HepG2 (cell line): ENCODE measurements at regions not wholly inside any gene's neighbourhood (a gene's known extent, or its start where the extent isn't known, plus 50 kb on each side); places are given as distances from the start of the nearest gene placed in this dataset.

Experiments
- ATAC-seq: fragments of 200-7000 bp; cut with Tn5 transposase; 3 replicates; pipeline ENCODE4 v1.9.1; 2020; ENCODE audit warnings: mild to moderate bottlenecking, moderate library complexity
- BruUV-seq: library from RNA; stranded (reverse); fragments of 400-500 nt; replicated peaks from 2 replicates; lab custom pipeline; 2021; lab: Mats Ljungman, UMichigan
- CTCF ChIA-PET: fragments of 300-600 bp; formaldehyde crosslinking; extraction: SDS; loops from one replicate; lab custom pipeline; 2021; ENCODE audit warnings: low total read pairs, inconsistent platforms, low intra/inter-chr PET ratio; lab: Yijun Ruan, JAX
- POLR2A ChIA-PET: fragments of 350-600 bp; sonication (Branson Sonifier 250); formaldehyde crosslinking; loops from one replicate; lab custom pipeline; 2020; ENCODE audit warnings: antibody characterized with exemption, inconsistent platforms; lab: Yijun Ruan, JAX
- DNase-seq: peaks from one replicate; pipeline ENCODE4 v3.0.0-alpha.2; 2015; ENCODE audit warnings: low spot score
- FAIRE-seq: peaks from 3 replicates; lab custom pipeline; 2011; peaks lifted over from hg19 to GRCh38; lab: Jason Lieb, UNC
- H2AFZ ChIP-seq: one replicate; pipeline ENCODE4 v1.6.1; 2011; ENCODE audit warnings: low read length, inconsistent platforms
- H3K27ac ChIP-seq: fragments of 300-600 bp; 3 replicates; pipeline ENCODE4 v1.8.0; 2011; ENCODE audit warnings: mixed run types, mild to moderate bottlenecking, mixed read lengths, low read length, inconsistent platforms; ENCODE audit not compliant: insufficient read depth; ENCODE audit errors: extremely low read length
- H3K27me3 ChIP-seq, 2 experiments: fragments of 200-600 bp in 1 of 2; 2 replicates in 1 of 2; 3 replicates in 1 of 2; pipeline versions ENCODE4 v1.6.0 to v1.8.0; 2011; ENCODE audit warnings: low read length in 2 of 2, mild to moderate bottlenecking in 2 of 2, moderate library complexity in 2 of 2, inconsistent platforms in 1 of 2; ENCODE audit not compliant: insufficient read depth in 2 of 2, control insufficient read depth in 1 of 2
- H3K36me3 ChIP-seq, 2 experiments: fragments of 200-600 bp in 1 of 2; replicated peaks in 1 of 2; 2 replicates in 1 of 2; 3 replicates in 1 of 2; pipeline versions ENCODE4 v1.5.1 to v1.8.0; 2011; ENCODE audit warnings: low read length in 2 of 2, inconsistent platforms in 1 of 2; ENCODE audit not compliant: insufficient read depth in 2 of 2, control insufficient read depth in 1 of 2
- H3K4me1 ChIP-seq: 2 replicates; pipeline ENCODE4 v1.5.1; 2012; ENCODE audit warnings: low read length, inconsistent platforms; ENCODE audit not compliant: insufficient read depth
- H3K4me2 ChIP-seq: 2 replicates; pipeline ENCODE4 v1.6.0; 2011; ENCODE audit warnings: low read depth, low read length, inconsistent platforms
- H3K4me3 ChIP-seq, 3 experiments: fragments of 200-600 bp in 1 of 3; sonication (generic), shearing (Covaris generic) in 1 of 3; replicated peaks in 1 of 3; 2 replicates each; pipeline ENCODE4 v1.5.1; 2011 to 2016; ENCODE audit warnings: low read length in 3 of 3, inconsistent platforms in 2 of 3, low read depth in 2 of 3, mild to moderate bottlenecking in 2 of 3, control low read depth in 1 of 3, mixed read lengths in 1 of 3; ENCODE audit not compliant: insufficient read depth in 1 of 3
- H3K79me2 ChIP-seq: one replicate; pipeline ENCODE4 v1.6.1; 2011; ENCODE audit warnings: low read length, inconsistent platforms; ENCODE audit not compliant: insufficient read depth
- H3K9ac ChIP-seq: 2 replicates; pipeline ENCODE4 v1.6.0; 2011; ENCODE audit warnings: mild to moderate bottlenecking, low read depth, low read length, inconsistent platforms; ENCODE audit not compliant: insufficient read depth
- H3K9me3 ChIP-seq: 2 replicates; pipeline ENCODE4 v1.5.1; 2012; ENCODE audit warnings: mild to moderate bottlenecking, low read length
- H4K20me1 ChIP-seq: 2 replicates; pipeline ENCODE4 v1.6.0; 2011; ENCODE audit warnings: inconsistent platforms, mild to moderate bottlenecking, low read length, moderate library complexity; ENCODE audit not compliant: insufficient read depth
- CREB1 ChIP-seq, 2 experiments: fragments of 450-650 bp in 1 of 2; IDR thresholded peaks; 2 replicates each; pipeline ENCODE4 v1.6.1; 2016 to 2017; ENCODE audit warnings: control low read depth in 1 of 2, mild to moderate bottlenecking in 1 of 2, missing compliant biosample characterization in 1 of 2, missing genetic modification characterization in 1 of 2
- DMAP1 ChIP-seq: IDR thresholded peaks from 2 replicates; pipeline ENCODE4 v1.6.1; 2016
- FOSL2 ChIP-seq: sonication (generic); formaldehyde crosslinking; IDR thresholded peaks from 2 replicates; pipeline ENCODE4 v1.4.0; 2020; ENCODE audit warnings: missing genetic modification reagents
- FOXK2 ChIP-seq: fragments of 450-650 bp; IDR thresholded peaks from 2 replicates; pipeline ENCODE4 v1.6.1; 2016
- KAT7 ChIP-seq: IDR thresholded peaks from 2 replicates; pipeline ENCODE4 v1.6.1; 2018; ENCODE audit warnings: borderline replicate concordance, missing compliant biosample characterization
- MEF2D ChIP-seq: sonication (generic); formaldehyde crosslinking; IDR thresholded peaks from 2 replicates; pipeline ENCODE4 v1.5.1; 2020; ENCODE audit warnings: mild to moderate bottlenecking, missing genetic modification reagents
- NR2F6 ChIP-seq, 2 experiments: IDR thresholded peaks; 2 replicates each; pipeline ENCODE4 v1.6.1; 2016; ENCODE audit warnings: antibody characterized with exemption in 1 of 2, mild to moderate bottlenecking in 1 of 2
- PHF21A ChIP-seq: sonication (generic); formaldehyde crosslinking; IDR thresholded peaks from 2 replicates; pipeline ENCODE4 v1.5.0; 2020; ENCODE audit warnings: mild to moderate bottlenecking, missing genetic modification reagents
- SIX4 ChIP-seq: sonication (generic); formaldehyde crosslinking; IDR thresholded peaks from 2 replicates; pipeline ENCODE4 v1.4.0; 2020; ENCODE audit warnings: missing genetic modification reagents
- TEAD3 ChIP-seq: optimal IDR thresholded peaks from 2 replicates; pipeline ENCODE3; 2016; ENCODE audit warnings: borderline replicate concordance
- TRIM24 ChIP-seq: sonication (generic); formaldehyde crosslinking; IDR thresholded peaks from 2 replicates; pipeline ENCODE4 v1.8.0; 2022; ENCODE audit warnings: mild to moderate bottlenecking, missing genetic modification reagents
- ZKSCAN1 ChIP-seq: fragments of 150-350 bp; IDR thresholded peaks from 2 replicates; pipeline ENCODE4 v1.6.1; 2014; ENCODE audit warnings: low read length
- ZNF616 ChIP-seq: sonication (generic); formaldehyde crosslinking; IDR thresholded peaks from 2 replicates; pipeline ENCODE4 v1.5.0; 2020; ENCODE audit warnings: low read depth, mild to moderate bottlenecking, missing genetic modification reagents
- ZSCAN30 ChIP-seq: sonication (generic); formaldehyde crosslinking; IDR thresholded peaks from 2 replicates; pipeline ENCODE4 v1.5.0; 2020; ENCODE audit warnings: mild to moderate bottlenecking, missing genetic modification reagents
- WGBS: methylation state at CpG from one replicate; pipeline ENCODE4 v1.1.6; 2017; ENCODE audit warnings: low lambda C conversion rate; 5-methylcytosine and 5-hydroxymethylcytosine counted together
- in situ Hi-C: cut with HindIII; loops from 2 replicates; pipeline ENCODE4 v1.10.0; 2017; ENCODE audit warnings: low pct_unique_long_range_greater_than_20kb; ENCODE audit not compliant: extremely low pct_ligation_motif_present
- intact Hi-C: fragments of 100-400 bp; cut with micrococcal nuclease; formaldehyde crosslinking; loops from one replicate; pipeline ENCODE4 v1.10.0; 2022; ENCODE audit not compliant: unreplicated experiment
- TF ChIP-seq, protein P1 (sequence below): sonication (generic); formaldehyde crosslinking; IDR thresholded peaks from 2 replicates; pipeline ENCODE4 v1.5.0; 2020; ENCODE audit warnings: missing genetic modification reagents
- TF ChIP-seq, protein P2 (sequence below): sonication (generic); formaldehyde crosslinking; IDR thresholded peaks from 2 replicates; pipeline ENCODE4 v1.4.0; 2020; ENCODE audit warnings: missing genetic modification reagents, mild to moderate bottlenecking, borderline replicate concordance
- TF ChIP-seq, protein P3 (sequence below): IDR thresholded peaks from 2 replicates; pipeline ENCODE4 v1.6.1; 2016; ENCODE audit warnings: mild to moderate bottlenecking

DNA sequence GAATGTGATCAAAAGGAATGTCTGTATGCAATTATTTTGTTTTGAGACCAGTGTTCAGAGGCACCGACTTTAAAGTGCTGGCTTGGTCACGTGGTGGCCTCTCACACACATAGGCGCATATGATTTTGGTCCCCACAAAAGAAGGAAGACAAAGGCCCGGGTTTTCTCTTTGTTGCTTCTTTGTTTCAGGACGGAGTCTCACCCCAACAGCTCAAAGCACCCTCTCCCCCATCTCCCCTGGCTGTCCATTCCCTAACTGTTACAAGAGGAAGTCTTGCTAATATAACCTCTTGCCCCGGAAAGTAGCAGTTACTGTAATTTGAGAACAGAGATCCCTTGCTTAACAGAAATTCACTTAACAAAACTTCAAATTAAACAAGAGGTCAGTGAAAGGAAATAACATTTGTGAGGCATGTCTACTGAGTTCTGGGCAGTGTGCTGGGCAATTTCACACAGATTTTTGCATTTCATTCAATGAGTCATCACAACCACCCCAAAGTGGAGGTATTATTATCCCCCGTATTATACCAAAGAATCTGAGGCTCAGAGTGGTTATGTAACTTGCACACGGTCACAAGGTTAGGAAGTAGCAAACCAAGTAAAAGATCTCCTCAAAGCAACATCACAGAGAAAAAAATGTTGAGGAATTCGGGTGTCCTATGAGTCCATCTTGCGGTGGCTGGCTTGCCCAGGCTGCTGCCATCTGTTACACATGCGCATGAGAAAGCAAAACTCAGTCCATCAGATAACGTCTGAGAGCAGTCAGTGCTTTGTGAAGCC lies 75.8 kb downstream of the SDC1 start:
- no peaks in the 10 kb centered on the region for H3K79me2 ChIP-seq
- FAIRE-seq: peak; percentile 55
- peak overlapping the region in 2 of 3 experiments; percentile 32 to 44; a peak in 3 of 6 replicates for H3K4me3 ChIP-seq
- peaks cover 0 to 27% of the 10 kb centered on the region in 2 experiments; a peak in 4 of 5 replicates for H3K27me3 ChIP-seq
- ChIA-PET POLR2A (no interaction called here), CTCF (no interaction called here)
- peak overlapping the region; percentile 67 for H2AFZ ChIP-seq
- no TSS peak for BruUV-seq
- H3K27ac ChIP-seq: no peak overlapping the region
- no peaks in the 10 kb centered on the region for H3K9me3 ChIP-seq
- no peak overlapping the region for H3K9ac ChIP-seq
- peaks cover 30% of the 10 kb centered on the region for H3K4me1 ChIP-seq
- in situ Hi-C loops: no loop called here
- H3K4me2 ChIP-seq: peak overlapping the region; percentile 70
- intact Hi-C loops: no loop called here
- H3K36me3 ChIP-seq: no peaks in the 10 kb centered on the region
- H4K20me1 ChIP-seq: no peaks in the 10 kb centered on the region
- 10% methylated on average over 10 of the region's 12 CpGs for WGBS
- peak; percentile 75 for ATAC-seq
- DNase-seq: no peak
- 0 out of 2 replicates have a peak, but pooled peaks have one; percentile 29 for TF ChIP-seq KAT7 (CRISPR knock-in tag)
- no peak for TF ChIP-seq CREB1 (IDR thresholded peaks at IDR 0.05)
- no peak for TF ChIP-seq CREB1 (CRISPR knock-in tag; IDR thresholded peaks at IDR 0.05)
- TF ChIP-seq PHF21A (CRISPR knock-in tag): peak; percentile 51
- no peak for TF ChIP-seq NR2F6 (IDR thresholded peaks at IDR 0.05)
- 0 out of 2 replicates have a peak, but pooled peaks have one; percentile 7 for TF ChIP-seq NR2F6 (CRISPR knock-in tag; IDR thresholded peaks at IDR 0.05)
- TF ChIP-seq ZNF616: no peak
- TF ChIP-seq DMAP1 (CRISPR knock-in tag): no peak
- 0 out of 2 replicates have a peak, but pooled peaks have one; percentile 42 for TF ChIP-seq TRIM24
- peak; percentile 41 for TF ChIP-seq FOSL2
- TF ChIP-seq, protein P1, sequence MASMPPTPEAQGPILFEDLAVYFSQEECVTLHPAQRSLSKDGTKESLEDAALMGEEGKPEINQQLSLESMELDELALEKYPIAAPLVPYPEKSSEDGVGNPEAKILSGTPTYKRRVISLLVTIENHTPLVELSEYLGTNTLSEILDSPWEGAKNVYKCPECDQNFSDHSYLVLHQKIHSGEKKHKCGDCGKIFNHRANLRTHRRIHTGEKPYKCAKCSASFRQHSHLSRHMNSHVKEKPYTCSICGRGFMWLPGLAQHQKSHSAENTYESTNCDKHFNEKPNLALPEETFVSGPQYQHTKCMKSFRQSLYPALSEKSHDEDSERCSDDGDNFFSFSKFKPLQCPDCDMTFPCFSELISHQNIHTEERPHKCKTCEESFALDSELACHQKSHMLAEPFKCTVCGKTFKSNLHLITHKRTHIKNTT (CRISPR knock-in tag): no peak
- TF ChIP-seq MEF2D (CRISPR knock-in tag): no peak
- TF ChIP-seq ZSCAN30: no peak
- TF ChIP-seq SIX4 (CRISPR knock-in tag): peak; percentile 83
- TF ChIP-seq, protein P2, sequence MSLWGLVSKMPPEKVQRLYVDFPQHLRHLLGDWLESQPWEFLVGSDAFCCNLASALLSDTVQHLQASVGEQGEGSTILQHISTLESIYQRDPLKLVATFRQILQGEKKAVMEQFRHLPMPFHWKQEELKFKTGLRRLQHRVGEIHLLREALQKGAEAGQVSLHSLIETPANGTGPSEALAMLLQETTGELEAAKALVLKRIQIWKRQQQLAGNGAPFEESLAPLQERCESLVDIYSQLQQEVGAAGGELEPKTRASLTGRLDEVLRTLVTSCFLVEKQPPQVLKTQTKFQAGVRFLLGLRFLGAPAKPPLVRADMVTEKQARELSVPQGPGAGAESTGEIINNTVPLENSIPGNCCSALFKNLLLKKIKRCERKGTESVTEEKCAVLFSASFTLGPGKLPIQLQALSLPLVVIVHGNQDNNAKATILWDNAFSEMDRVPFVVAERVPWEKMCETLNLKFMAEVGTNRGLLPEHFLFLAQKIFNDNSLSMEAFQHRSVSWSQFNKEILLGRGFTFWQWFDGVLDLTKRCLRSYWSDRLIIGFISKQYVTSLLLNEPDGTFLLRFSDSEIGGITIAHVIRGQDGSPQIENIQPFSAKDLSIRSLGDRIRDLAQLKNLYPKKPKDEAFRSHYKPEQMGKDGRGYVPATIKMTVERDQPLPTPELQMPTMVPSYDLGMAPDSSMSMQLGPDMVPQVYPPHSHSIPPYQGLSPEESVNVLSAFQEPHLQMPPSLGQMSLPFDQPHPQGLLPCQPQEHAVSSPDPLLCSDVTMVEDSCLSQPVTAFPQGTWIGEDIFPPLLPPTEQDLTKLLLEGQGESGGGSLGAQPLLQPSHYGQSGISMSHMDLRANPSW (CRISPR knock-in tag): no peak
- TF ChIP-seq TEAD3: peak; percentile 9
- TF ChIP-seq, protein P3, sequence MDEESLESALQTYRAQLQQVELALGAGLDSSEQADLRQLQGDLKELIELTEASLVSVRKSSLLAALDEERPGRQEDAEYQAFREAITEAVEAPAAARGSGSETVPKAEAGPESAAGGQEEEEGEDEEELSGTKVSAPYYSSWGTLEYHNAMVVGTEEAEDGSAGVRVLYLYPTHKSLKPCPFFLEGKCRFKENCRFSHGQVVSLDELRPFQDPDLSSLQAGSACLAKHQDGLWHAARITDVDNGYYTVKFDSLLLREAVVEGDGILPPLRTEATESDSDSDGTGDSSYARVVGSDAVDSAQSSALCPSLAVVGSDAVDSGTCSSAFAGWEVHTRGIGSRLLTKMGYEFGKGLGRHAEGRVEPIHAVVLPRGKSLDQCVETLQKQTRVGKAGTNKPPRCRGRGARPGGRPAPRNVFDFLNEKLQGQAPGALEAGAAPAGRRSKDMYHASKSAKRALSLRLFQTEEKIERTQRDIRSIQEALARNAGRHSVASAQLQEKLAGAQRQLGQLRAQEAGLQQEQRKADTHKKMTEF (CRISPR knock-in tag): peak; percentile 22; the same call in 1 of the 2 replicates
- TF ChIP-seq FOXK2: no peak
- TF ChIP-seq ZKSCAN1: no peak
